ENCODE measurements at regions not wholly inside any gene's neighbourhood (a gene's known extent, or its start where the extent isn't known, plus 50 kb on each side); places are given as distances from the start of the nearest gene placed in this dataset.

DNA sequence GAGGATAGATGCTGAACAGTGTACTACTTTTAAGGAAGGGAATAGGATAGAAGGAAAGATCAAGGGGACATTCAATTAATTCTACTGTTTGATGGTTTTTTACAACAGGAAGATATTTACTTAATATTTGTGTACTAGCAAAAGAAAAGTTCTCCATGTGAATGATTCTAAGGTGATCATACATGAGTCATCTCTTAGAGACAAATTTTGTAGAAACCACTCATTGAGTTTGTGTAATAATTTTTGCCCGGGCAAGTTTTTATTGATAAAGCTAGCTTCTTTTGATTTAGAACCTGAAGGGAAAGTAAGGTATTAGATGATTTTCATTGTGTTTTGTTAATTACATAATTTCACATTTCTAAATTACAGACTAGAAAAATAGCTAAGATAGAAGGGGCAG lies 172.8 kb upstream of the PSMD7 start:
- no peak for TF ChIP-seq CTCF (conservative IDR thresholded peaks at IDR 0.05; ENCODE audit: low read depth, low read length)
- TF ChIP-seq EZH2 (IDR thresholded peaks at IDR 0.05; ENCODE audit: low read length, unreplicated experiment), result no peak
- no peak for TF ChIP-seq EZH2phosphoT487 (IDR thresholded peaks at IDR 0.05; ENCODE audit: borderline replicate concordance, low read length)

Data from PC-3 (cell line).